HepG2 (cell line): ENCODE measurements at regions not wholly inside any gene's neighbourhood (a gene's known extent, or its start where the extent isn't known, plus 50 kb on each side); places are given as distances from the start of the nearest gene placed in this dataset.

Experiments
- ATAC-seq: fragments of 200-7000 bp; cut with Tn5 transposase; 3 replicates; pipeline ENCODE4 v1.9.1; 2020; ENCODE audit warnings: mild to moderate bottlenecking, moderate library complexity
- BruUV-seq: library from RNA; stranded (reverse); fragments of 400-500 nt; replicated peaks from 2 replicates; lab custom pipeline; 2021; lab: Mats Ljungman, UMichigan
- CTCF ChIA-PET: fragments of 300-600 bp; formaldehyde crosslinking; extraction: SDS; loops from one replicate; lab custom pipeline; 2021; ENCODE audit warnings: low total read pairs, inconsistent platforms, low intra/inter-chr PET ratio; lab: Yijun Ruan, JAX
- POLR2A ChIA-PET: fragments of 350-600 bp; sonication (Branson Sonifier 250); formaldehyde crosslinking; loops from one replicate; lab custom pipeline; 2020; ENCODE audit warnings: antibody characterized with exemption, inconsistent platforms; lab: Yijun Ruan, JAX
- DNase-seq: peaks from one replicate; pipeline ENCODE4 v3.0.0-alpha.2; 2015; ENCODE audit warnings: low spot score
- FAIRE-seq: peaks from 3 replicates; lab custom pipeline; 2011; peaks lifted over from hg19 to GRCh38; lab: Jason Lieb, UNC
- H2AFZ ChIP-seq: one replicate; pipeline ENCODE4 v1.6.1; 2011; ENCODE audit warnings: low read length, inconsistent platforms
- H3K27ac ChIP-seq: fragments of 300-600 bp; 3 replicates; pipeline ENCODE4 v1.8.0; 2011; ENCODE audit warnings: mixed run types, mild to moderate bottlenecking, mixed read lengths, low read length, inconsistent platforms; ENCODE audit not compliant: insufficient read depth; ENCODE audit errors: extremely low read length
- H3K27me3 ChIP-seq, 2 experiments: fragments of 200-600 bp in 1 of 2; 2 replicates in 1 of 2; 3 replicates in 1 of 2; pipeline versions ENCODE4 v1.6.0 to v1.8.0; 2011; ENCODE audit warnings: low read length in 2 of 2, mild to moderate bottlenecking in 2 of 2, moderate library complexity in 2 of 2, inconsistent platforms in 1 of 2; ENCODE audit not compliant: insufficient read depth in 2 of 2, control insufficient read depth in 1 of 2
- H3K36me3 ChIP-seq, 2 experiments: fragments of 200-600 bp in 1 of 2; replicated peaks in 1 of 2; 2 replicates in 1 of 2; 3 replicates in 1 of 2; pipeline versions ENCODE4 v1.5.1 to v1.8.0; 2011; ENCODE audit warnings: low read length in 2 of 2, inconsistent platforms in 1 of 2; ENCODE audit not compliant: insufficient read depth in 2 of 2, control insufficient read depth in 1 of 2
- H3K4me1 ChIP-seq: 2 replicates; pipeline ENCODE4 v1.5.1; 2012; ENCODE audit warnings: low read length, inconsistent platforms; ENCODE audit not compliant: insufficient read depth
- H3K4me2 ChIP-seq: 2 replicates; pipeline ENCODE4 v1.6.0; 2011; ENCODE audit warnings: low read depth, low read length, inconsistent platforms
- H3K4me3 ChIP-seq, 3 experiments: fragments of 200-600 bp in 1 of 3; sonication (generic), shearing (Covaris generic) in 1 of 3; replicated peaks in 1 of 3; 2 replicates each; pipeline ENCODE4 v1.5.1; 2011 to 2016; ENCODE audit warnings: low read length in 3 of 3, inconsistent platforms in 2 of 3, low read depth in 2 of 3, mild to moderate bottlenecking in 2 of 3, control low read depth in 1 of 3, mixed read lengths in 1 of 3; ENCODE audit not compliant: insufficient read depth in 1 of 3
- H3K79me2 ChIP-seq: one replicate; pipeline ENCODE4 v1.6.1; 2011; ENCODE audit warnings: low read length, inconsistent platforms; ENCODE audit not compliant: insufficient read depth
- H3K9ac ChIP-seq: 2 replicates; pipeline ENCODE4 v1.6.0; 2011; ENCODE audit warnings: mild to moderate bottlenecking, low read depth, low read length, inconsistent platforms; ENCODE audit not compliant: insufficient read depth
- H3K9me3 ChIP-seq: 2 replicates; pipeline ENCODE4 v1.5.1; 2012; ENCODE audit warnings: mild to moderate bottlenecking, low read length
- H4K20me1 ChIP-seq: 2 replicates; pipeline ENCODE4 v1.6.0; 2011; ENCODE audit warnings: inconsistent platforms, mild to moderate bottlenecking, low read length, moderate library complexity; ENCODE audit not compliant: insufficient read depth
- AGO1 ChIP-seq: fragments of 200-400 bp; formaldehyde crosslinking; IDR thresholded peaks from 2 replicates; pipeline ENCODE4 v1.6.1; 2017; ENCODE audit warnings: mild to moderate bottlenecking, low read depth, low read length, moderate library complexity; ENCODE audit not compliant: poor library complexity, severe bottlenecking
- GATA4 ChIP-seq: sonication (generic); IDR thresholded peaks from 2 replicates; pipeline ENCODE4 v1.6.1; 2016; ENCODE audit warnings: antibody characterized with exemption, low read depth, borderline replicate concordance
- HMGA1 ChIP-seq: sonication (generic); formaldehyde crosslinking; conservative IDR thresholded peaks from 2 replicates; pipeline ENCODE4 v1.4.0; 2020; ENCODE audit warnings: missing genetic modification reagents
- KDM3A ChIP-seq: IDR thresholded peaks from 2 replicates; pipeline ENCODE4 v1.6.1; 2018; ENCODE audit warnings: low read depth, missing compliant biosample characterization
- MAF1 ChIP-seq: sonication (generic); formaldehyde crosslinking; IDR thresholded peaks from 2 replicates; pipeline ENCODE4 v1.5.0; 2020; ENCODE audit warnings: missing genetic modification reagents, borderline replicate concordance
- MBD4 ChIP-seq: IDR thresholded peaks from 2 replicates; pipeline ENCODE4 v1.6.1; 2012; ENCODE audit warnings: low read length, inconsistent platforms, borderline replicate concordance
- MED1 ChIP-seq: sonication (generic); formaldehyde crosslinking; IDR thresholded peaks from 2 replicates; pipeline ENCODE4 v1.4.0; 2020; ENCODE audit warnings: missing genetic modification reagents
- PHF8 ChIP-seq: sonication (generic); formaldehyde crosslinking; IDR thresholded peaks from 2 replicates; pipeline ENCODE4 v1.5.0; 2020; ENCODE audit warnings: missing genetic modification reagents
- SMARCC2 ChIP-seq: fragments of 450-650 bp; IDR thresholded peaks from 2 replicates; pipeline ENCODE4 v1.6.1; 2017; ENCODE audit warnings: antibody characterized with exemption, mild to moderate bottlenecking
- SOX5 ChIP-seq: IDR thresholded peaks from 2 replicates; pipeline ENCODE4 v1.6.1; 2016; ENCODE audit warnings: borderline replicate concordance
- TBX2 ChIP-seq: sonication (generic); formaldehyde crosslinking; IDR thresholded peaks from 2 replicates; pipeline ENCODE4 v1.5.0; 2020; ENCODE audit warnings: missing genetic modification reagents, mild to moderate bottlenecking, borderline replicate concordance
- ZNF441 ChIP-seq: sonication (generic); formaldehyde crosslinking; IDR thresholded peaks from 2 replicates; pipeline ENCODE4 v1.7.0; 2021; ENCODE audit warnings: missing genetic modification reagents, borderline replicate concordance
- ZNF619 ChIP-seq: sonication (generic); formaldehyde crosslinking; IDR thresholded peaks from 2 replicates; pipeline ENCODE4 v1.4.0; 2020; ENCODE audit warnings: mild to moderate bottlenecking, missing genetic modification reagents
- ZNF713 ChIP-seq: sonication (generic); formaldehyde crosslinking; IDR thresholded peaks from 2 replicates; pipeline ENCODE4 v1.4.0; 2020; ENCODE audit warnings: mild to moderate bottlenecking, missing genetic modification reagents
- ZNF737 ChIP-seq: sonication (generic); formaldehyde crosslinking; IDR thresholded peaks from 2 replicates; pipeline ENCODE4 v1.5.0; 2020; ENCODE audit warnings: missing genetic modification reagents, mild to moderate bottlenecking, borderline replicate concordance
- ZNF776 ChIP-seq: sonication (generic); formaldehyde crosslinking; IDR thresholded peaks from 2 replicates; pipeline ENCODE4 v1.4.0; 2020; ENCODE audit warnings: mild to moderate bottlenecking, missing genetic modification reagents
- WGBS: methylation state at CpG from one replicate; pipeline ENCODE4 v1.1.6; 2017; ENCODE audit warnings: low lambda C conversion rate; 5-methylcytosine and 5-hydroxymethylcytosine counted together
- in situ Hi-C: cut with HindIII; loops from 2 replicates; pipeline ENCODE4 v1.10.0; 2017; ENCODE audit warnings: low pct_unique_long_range_greater_than_20kb; ENCODE audit not compliant: extremely low pct_ligation_motif_present
- intact Hi-C: fragments of 100-400 bp; cut with micrococcal nuclease; formaldehyde crosslinking; loops from one replicate; pipeline ENCODE4 v1.10.0; 2022; ENCODE audit not compliant: unreplicated experiment
- TF ChIP-seq, protein P1 (sequence below): sonication (generic); formaldehyde crosslinking; IDR thresholded peaks from 2 replicates; pipeline ENCODE4 v1.5.0; 2020; ENCODE audit warnings: mild to moderate bottlenecking, missing genetic modification reagents
- TF ChIP-seq, protein P2 (sequence below): sonication (generic); formaldehyde crosslinking; conservative IDR thresholded peaks from 2 replicates; pipeline ENCODE4 v1.4.0; 2020; ENCODE audit warnings: mild to moderate bottlenecking, missing genetic modification reagents, moderate library complexity
- TF ChIP-seq, protein P3 (sequence below): sonication (generic); formaldehyde crosslinking; IDR thresholded peaks from 2 replicates; pipeline ENCODE4 v1.4.0; 2020; ENCODE audit warnings: missing genetic modification reagents

DNA sequence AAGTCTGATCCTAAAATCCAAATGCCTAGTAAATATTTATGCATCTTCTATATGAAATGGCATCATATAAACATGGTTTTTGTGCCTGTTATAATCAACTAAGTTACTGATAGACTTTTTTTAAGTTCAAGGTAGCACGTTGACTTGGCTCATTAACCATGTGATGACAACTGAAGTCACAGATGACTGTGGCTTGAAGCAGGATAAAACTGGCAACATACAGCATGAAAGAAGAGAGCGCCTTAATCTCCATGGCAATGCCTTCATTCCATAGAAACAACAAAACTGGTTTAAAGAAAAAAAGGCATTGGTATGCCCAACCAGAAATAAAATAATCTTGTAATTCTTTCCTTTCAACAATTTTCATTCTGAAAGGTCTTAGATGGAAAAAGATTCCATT lies 188.9 kb upstream of the CDK1 start:
- in situ Hi-C loops: no loop called here
- no TSS peak for BruUV-seq
- CTCF ChIA-PET: no interaction called here

More for the DNA sequence above, 188.9 kb upstream of the CDK1 start:
- DNase-seq (no peak), ATAC-seq (no peak), FAIRE-seq (no peak)
- H3K27me3 ChIP-seq: no peaks in the 10 kb centered on the region
- no peaks in the 10 kb centered on the region for H3K4me1 ChIP-seq
- H3K36me3 ChIP-seq: no peaks in the 10 kb centered on the region
- no peaks in the 10 kb centered on the region for H3K79me2 ChIP-seq
- POLR2A ChIA-PET: no interaction called here
- intact Hi-C loops: no loop called here
- H4K20me1 ChIP-seq: no peaks in the 10 kb centered on the region
- H2AFZ ChIP-seq: no peak overlapping the region
- TF ChIP-seq, protein P1, sequence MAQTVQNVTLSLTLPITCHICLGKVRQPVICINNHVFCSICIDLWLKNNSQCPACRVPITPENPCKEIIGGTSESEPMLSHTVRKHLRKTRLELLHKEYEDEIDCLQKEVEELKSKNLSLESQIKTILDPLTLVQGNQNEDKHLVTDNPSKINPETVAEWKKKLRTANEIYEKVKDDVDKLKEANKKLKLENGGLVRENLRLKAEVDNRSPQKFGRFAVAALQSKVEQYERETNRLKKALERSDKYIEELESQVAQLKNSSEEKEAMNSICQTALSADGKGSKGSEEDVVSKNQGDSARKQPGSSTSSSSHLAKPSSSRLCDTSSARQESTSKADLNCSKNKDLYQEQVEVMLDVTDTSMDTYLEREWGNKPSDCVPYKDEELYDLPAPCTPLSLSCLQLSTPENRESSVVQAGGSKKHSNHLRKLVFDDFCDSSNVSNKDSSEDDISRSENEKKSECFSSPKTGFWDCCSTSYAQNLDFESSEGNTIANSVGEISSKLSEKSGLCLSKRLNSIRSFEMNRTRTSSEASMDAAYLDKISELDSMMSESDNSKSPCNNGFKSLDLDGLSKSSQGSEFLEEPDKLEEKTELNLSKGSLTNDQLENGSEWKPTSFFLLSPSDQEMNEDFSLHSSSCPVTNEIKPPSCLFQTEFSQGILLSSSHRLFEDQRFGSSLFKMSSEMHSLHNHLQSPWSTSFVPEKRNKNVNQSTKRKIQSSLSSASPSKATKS (CRISPR knock-in tag): no peak
- TF ChIP-seq MED1: no peak
- TF ChIP-seq, protein P2, sequence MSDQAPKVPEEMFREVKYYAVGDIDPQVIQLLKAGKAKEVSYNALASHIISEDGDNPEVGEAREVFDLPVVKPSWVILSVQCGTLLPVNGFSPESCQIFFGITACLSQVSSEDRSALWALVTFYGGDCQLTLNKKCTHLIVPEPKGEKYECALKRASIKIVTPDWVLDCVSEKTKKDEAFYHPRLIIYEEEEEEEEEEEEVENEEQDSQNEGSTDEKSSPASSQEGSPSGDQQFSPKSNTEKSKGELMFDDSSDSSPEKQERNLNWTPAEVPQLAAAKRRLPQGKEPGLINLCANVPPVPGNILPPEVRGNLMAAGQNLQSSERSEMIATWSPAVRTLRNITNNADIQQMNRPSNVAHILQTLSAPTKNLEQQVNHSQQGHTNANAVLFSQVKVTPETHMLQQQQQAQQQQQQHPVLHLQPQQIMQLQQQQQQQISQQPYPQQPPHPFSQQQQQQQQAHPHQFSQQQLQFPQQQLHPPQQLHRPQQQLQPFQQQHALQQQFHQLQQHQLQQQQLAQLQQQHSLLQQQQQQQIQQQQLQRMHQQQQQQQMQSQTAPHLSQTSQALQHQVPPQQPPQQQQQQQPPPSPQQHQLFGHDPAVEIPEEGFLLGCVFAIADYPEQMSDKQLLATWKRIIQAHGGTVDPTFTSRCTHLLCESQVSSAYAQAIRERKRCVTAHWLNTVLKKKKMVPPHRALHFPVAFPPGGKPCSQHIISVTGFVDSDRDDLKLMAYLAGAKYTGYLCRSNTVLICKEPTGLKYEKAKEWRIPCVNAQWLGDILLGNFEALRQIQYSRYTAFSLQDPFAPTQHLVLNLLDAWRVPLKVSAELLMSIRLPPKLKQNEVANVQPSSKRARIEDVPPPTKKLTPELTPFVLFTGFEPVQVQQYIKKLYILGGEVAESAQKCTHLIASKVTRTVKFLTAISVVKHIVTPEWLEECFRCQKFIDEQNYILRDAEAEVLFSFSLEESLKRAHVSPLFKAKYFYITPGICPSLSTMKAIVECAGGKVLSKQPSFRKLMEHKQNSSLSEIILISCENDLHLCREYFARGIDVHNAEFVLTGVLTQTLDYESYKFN (CRISPR knock-in tag): no peak
- TF ChIP-seq PHF8 (CRISPR knock-in tag): no peak
- no peak for TF ChIP-seq ZNF619 (CRISPR knock-in tag)
- no peak for TF ChIP-seq HMGA1
- TF ChIP-seq SOX5 (CRISPR knock-in tag): no peak
- TF ChIP-seq ZNF713: no peak
- no peak for TF ChIP-seq ZNF441 (CRISPR knock-in tag)
- TF ChIP-seq ZNF737 (CRISPR knock-in tag): no peak
- TF ChIP-seq ZNF776 (CRISPR knock-in tag): no peak
- TF ChIP-seq KDM3A (CRISPR knock-in tag): no peak
- no peak for TF ChIP-seq AGO1
- TF ChIP-seq, protein P3, sequence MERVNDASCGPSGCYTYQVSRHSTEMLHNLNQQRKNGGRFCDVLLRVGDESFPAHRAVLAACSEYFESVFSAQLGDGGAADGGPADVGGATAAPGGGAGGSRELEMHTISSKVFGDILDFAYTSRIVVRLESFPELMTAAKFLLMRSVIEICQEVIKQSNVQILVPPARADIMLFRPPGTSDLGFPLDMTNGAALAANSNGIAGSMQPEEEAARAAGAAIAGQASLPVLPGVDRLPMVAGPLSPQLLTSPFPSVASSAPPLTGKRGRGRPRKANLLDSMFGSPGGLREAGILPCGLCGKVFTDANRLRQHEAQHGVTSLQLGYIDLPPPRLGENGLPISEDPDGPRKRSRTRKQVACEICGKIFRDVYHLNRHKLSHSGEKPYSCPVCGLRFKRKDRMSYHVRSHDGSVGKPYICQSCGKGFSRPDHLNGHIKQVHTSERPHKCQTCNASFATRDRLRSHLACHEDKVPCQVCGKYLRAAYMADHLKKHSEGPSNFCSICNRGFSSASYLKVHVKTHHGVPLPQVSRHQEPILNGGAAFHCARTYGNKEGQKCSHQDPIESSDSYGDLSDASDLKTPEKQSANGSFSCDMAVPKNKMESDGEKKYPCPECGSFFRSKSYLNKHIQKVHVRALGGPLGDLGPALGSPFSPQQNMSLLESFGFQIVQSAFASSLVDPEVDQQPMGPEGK (CRISPR knock-in tag): no peak
- TF ChIP-seq MAF1 (CRISPR knock-in tag): no peak
- TF ChIP-seq SMARCC2: no peak
- TF ChIP-seq MBD4: no peak
- no peak for TF ChIP-seq GATA4
- no peak for TF ChIP-seq TBX2 (CRISPR knock-in tag)
- no peak overlapping the region for H3K4me2 ChIP-seq
- H3K9me3 ChIP-seq: no peaks in the 10 kb centered on the region
- WGBS: 47% methylated on average over 2 of the region's 2 CpGs
- no peak overlapping the region for H3K4me3 ChIP-seq
- H3K27ac ChIP-seq: no peak overlapping the region
- H3K9ac ChIP-seq: no peak overlapping the region
